Tibial nerve (tissue), 4 donors: ENCODE measurements at regions not wholly inside any gene's neighbourhood (a gene's known extent, or its start where the extent isn't known, plus 50 kb on each side); places are given as distances from the start of the nearest gene placed in this dataset.
A peak's percentile ranks its signal among the peaks of the same experiment; 100 is the strongest.

Source experiments
- DNase-seq, 2 donors: peaks; one replicate each; pipeline ENCODE4 v3.0.0-alpha.2; 2019; ENCODE audit warnings: low spot score in 2 of 2
- H3K27ac ChIP-seq, 4 donors: fragments of 200-600 bp; sonication (generic) in 3 of 4; one replicate each; pipeline ENCODE4 v1.5.1; 2017 to 2019; ENCODE audit warnings: mild to moderate bottlenecking in 1 of 4
- H3K27me3 ChIP-seq, 2 donors: fragments of 200-600 bp; sonication (generic) in 1 of 2; one replicate each; pipeline versions ENCODE4 v1.5.1 to v1.6.0; 2017 to 2019
- H3K36me3 ChIP-seq, 3 donors: fragments of 200-600 bp; sonication (generic); one replicate each; pipeline ENCODE4 v1.5.1; 2018 to 2019
- H3K4me1 ChIP-seq, 4 donors: fragments of 200-600 bp; sonication (generic) in 3 of 4; one replicate each; pipeline ENCODE4 v1.5.1; 2017 to 2019
- H3K4me3 ChIP-seq, 4 donors: fragments of 200-600 bp; sonication (generic) in 3 of 4; one replicate each; pipeline ENCODE4 v1.5.1; 2017 to 2019; ENCODE audit warnings: mild to moderate bottlenecking in 1 of 4, moderate library complexity in 1 of 4
- H3K9me3 ChIP-seq, 4 donors: fragments of 200-600 bp; sonication (generic) in 3 of 4; one replicate each; pipeline ENCODE4 v1.5.1; 2017 to 2019
- CTCF ChIP-seq, 5 experiments: fragments of 200-600 bp in 3 of 5; fragments of 450-650 bp in 2 of 5; sonication (generic) in 3 of 5; IDR thresholded peaks; one replicate each; pipeline ENCODE4 v1.5.1; 2016 to 2019; ENCODE audit warnings: antibody characterized with exemption in 5 of 5, mild to moderate bottlenecking in 3 of 5, moderate library complexity in 2 of 5
- EP300 ChIP-seq, 2 donors: sonication (generic); formaldehyde crosslinking; IDR thresholded peaks; one replicate each; pipeline ENCODE4 v1.6.1; 2017; ENCODE audit warnings: antibody characterized with exemption in 2 of 2, mild to moderate bottlenecking in 1 of 2
- POLR2A ChIP-seq, 2 donors: fragments of 450-650 bp; IDR thresholded peaks; one replicate each; pipeline ENCODE4 v1.6.1; 2017; ENCODE audit warnings: antibody characterized with exemption in 2 of 2, mild to moderate bottlenecking in 2 of 2, moderate library complexity in 2 of 2
- whole genome bisulfite sequencing, 2 donors: methylation state at CpG; one replicate each; pipeline ENCODE4 v1.1.5; 2018; 5-methylcytosine and 5-hydroxymethylcytosine counted together

- Histone ChIP-seq H3K4me1 (peaks cover 0 to 4% (median 0%) of the 10 kb centered on the region in 4 donors), H3K4me3 (no peak overlapping the region), H3K27ac (no peak overlapping the region), H3K27me3 (no peaks in the 10 kb centered on the region), H3K9me3 (no peaks in the 10 kb centered on the region), H3K36me3 (no peaks in the 10 kb centered on the region)
- no peak for DNase-seq
- no peak for TF ChIP-seq EP300 (IDR thresholded peaks at IDR 0.05)
- no peak for TF ChIP-seq POLR2A (IDR thresholded peaks at IDR 0.05)
- no peak for TF ChIP-seq CTCF (IDR thresholded peaks at IDR 0.05)
- 34 to 35% methylated on average over 4 of the region's 4 CpGs for WGBS, 2 donors
These were observed 1131.0 kb upstream of the GOT2 start for GRCh38 chr16:59864981-59865666.

- Histone ChIP-seq H3K36me3 (no peaks in the 10 kb centered on the region), H3K9me3 (no peaks in the 10 kb centered on the region), H3K27ac (peak overlapping the region in 1 of 4 donors; percentile 53), H3K4me1 (peaks cover 0 to 4% (median 0%) of the 10 kb centered on the region in 4 donors), H3K27me3 (no peaks in the 10 kb centered on the region), H3K4me3 (no peak overlapping the region)
- TF ChIP-seq POLR2A (IDR thresholded peaks at IDR 0.05) (no peak), CTCF (IDR thresholded peaks at IDR 0.05) (no peak), EP300 (IDR thresholded peaks at IDR 0.05) (no peak)
- 61 to 69% methylated on average over 3 of the region's 3 CpGs for WGBS, 2 donors
- no peak for DNase-seq
These were observed 1125.7 kb upstream of the GOT2 start for GRCh38 chr16:59859676-59860402.

- DNase-seq: no peak
- WGBS, 2 donors: 85 to 88% methylated on average over 4 of the region's 4 CpGs
- H3K4me3 ChIP-seq: no peak overlapping the region
- H3K27me3 ChIP-seq: no peaks in the 10 kb centered on the region
- no peaks in the 10 kb centered on the region for H3K4me1 ChIP-seq
- H3K36me3 ChIP-seq: no peaks in the 10 kb centered on the region
- H3K27ac ChIP-seq: no peak overlapping the region
- no peak for TF ChIP-seq CTCF (IDR thresholded peaks at IDR 0.05)
- TF ChIP-seq EP300 (IDR thresholded peaks at IDR 0.05): no peak
- TF ChIP-seq POLR2A (IDR thresholded peaks at IDR 0.05): no peak
- H3K9me3 ChIP-seq: no peaks in the 10 kb centered on the region
These were observed 1120.8 kb upstream of the GOT2 start for GRCh38 chr16:59854846-59855439.

GRCh38 chr16:59849716-59850115 lies 1115.6 kb upstream of the GOT2 start:
- H3K9me3 ChIP-seq: no peaks in the 10 kb centered on the region
- no peaks in the 10 kb centered on the region for H3K27me3 ChIP-seq
- no peaks in the 10 kb centered on the region for H3K36me3 ChIP-seq
- DNase-seq: no peak
- TF ChIP-seq CTCF (IDR thresholded peaks at IDR 0.05): no peak
- no peak for TF ChIP-seq POLR2A (IDR thresholded peaks at IDR 0.05)
- no peak for TF ChIP-seq EP300 (IDR thresholded peaks at IDR 0.05)
- H3K27ac ChIP-seq: no peak overlapping the region
- H3K4me1 ChIP-seq: peaks cover 0 to 15% (median 0%) of the 10 kb centered on the region in 4 donors
- no peak overlapping the region for H3K4me3 ChIP-seq
- 56 to 61% methylated on average over 4 of the region's 4 CpGs for WGBS, 2 donors

GRCh38 chr16:59848296-59848695 lies 1114.2 kb upstream of the GOT2 start:
- H3K9me3 ChIP-seq: peaks cover 0 to under 1% (median 0%) of the 10 kb centered on the region in 4 donors
- no peak for DNase-seq
- H3K4me1 ChIP-seq: peaks cover 0 to 15% (median 0%) of the 10 kb centered on the region in 4 donors
- TF ChIP-seq CTCF (IDR thresholded peaks at IDR 0.05) (no peak), EP300 (IDR thresholded peaks at IDR 0.05) (no peak), POLR2A (IDR thresholded peaks at IDR 0.05) (no peak)
- no peak overlapping the region for H3K27ac ChIP-seq
- H3K27me3 ChIP-seq: no peaks in the 10 kb centered on the region
- no peaks in the 10 kb centered on the region for H3K36me3 ChIP-seq
- no peak overlapping the region for H3K4me3 ChIP-seq
